GM12873 (cell line): ENCODE measurements at regions not wholly inside any gene's neighbourhood (a gene's known extent, or its start where the extent isn't known, plus 50 kb on each side); places are given as distances from the start of the nearest gene placed in this dataset.

Experiments used
- CTCF ChIP-seq: IDR thresholded peaks from 2 replicates; pipeline ENCODE4 v1.5.1; 2012; ENCODE audit warnings: low read depth, mild to moderate bottlenecking, moderate library complexity, low read length, control low read depth; ENCODE audit not compliant: insufficient read depth; ENCODE audit errors: missing control alignments

- no peak for TF ChIP-seq CTCF
These were observed 79.1 kb upstream of the MAN1A1 start for GRCh38 chr6:119428633-119429032.

GRCh38 chr6:119426619-119427018 lies 77.1 kb upstream of the MAN1A1 start:
- no peak for TF ChIP-seq CTCF

- TF ChIP-seq CTCF: no peak
These were observed 74.4 kb upstream of the MAN1A1 start for GRCh38 chr6:119423996-119424395.

- no peak for TF ChIP-seq CTCF
These were observed 57.6 kb upstream of the MAN1A1 start for GRCh38 chr6:119407156-119407555.
